Tibial artery (tissue), 4 donors: ENCODE measurements at regions not wholly inside any gene's neighbourhood (a gene's known extent, or its start where the extent isn't known, plus 50 kb on each side); places are given as distances from the start of the nearest gene placed in this dataset.

Source experiments
- DNase-seq, 2 donors: peaks; one replicate each; pipeline ENCODE4 v3.0.0-alpha.2; 2019
- H3K27ac ChIP-seq, 2 donors: fragments of 200-600 bp; sonication (generic) in 1 of 2; 1 replicate in 1 of 2; 2 replicates in 1 of 2; pipeline ENCODE4 v1.5.1; 2018 to 2019; ENCODE audit warnings: mild to moderate bottlenecking in 1 of 2
- H3K27me3 ChIP-seq, 2 donors: fragments of 200-600 bp; sonication (generic) in 1 of 2; one replicate each; pipeline versions ENCODE4 v1.5.1 to v1.6.0; 2016 to 2019
- H3K36me3 ChIP-seq, 3 donors: fragments of 200-600 bp; sonication (generic) in 2 of 3; one replicate each; pipeline ENCODE4 v1.5.1; 2016 to 2019; ENCODE audit warnings: mild to moderate bottlenecking in 2 of 3
- H3K4me1 ChIP-seq, 4 donors: fragments of 200-600 bp; sonication (generic) in 2 of 4; 1 replicate in 3 of 4; 2 replicates in 1 of 4; pipeline ENCODE4 v1.5.1; 2016 to 2019
- H3K4me3 ChIP-seq, 2 donors: fragments of 200-600 bp; sonication (generic) in 1 of 2; 1 replicate in 1 of 2; 2 replicates in 1 of 2; pipeline ENCODE4 v1.5.1; 2018 to 2019; ENCODE audit warnings: mild to moderate bottlenecking in 2 of 2
- H3K9me3 ChIP-seq, 3 donors: fragments of 200-600 bp; sonication (generic) in 1 of 3; one replicate each; pipeline ENCODE4 v1.5.1; 2016 to 2019
- intact Hi-C: fragments of 100-400 bp; cut with DNase I; formaldehyde crosslinking; loops from one replicate; pipeline ENCODE4 v1.15.0; 2023; ENCODE audit warnings: low total_unique reads
- TF ChIP-seq, protein P1 (sequence below), 2 experiments: fragments of 200-600 bp in 1 of 2; fragments of 450-650 bp in 1 of 2; IDR thresholded peaks; one replicate each; pipeline ENCODE4 v1.5.1; 2017 to 2019; ENCODE audit warnings: antibody characterized with exemption in 2 of 2, mild to moderate bottlenecking in 1 of 2, moderate library complexity in 1 of 2

DNA sequence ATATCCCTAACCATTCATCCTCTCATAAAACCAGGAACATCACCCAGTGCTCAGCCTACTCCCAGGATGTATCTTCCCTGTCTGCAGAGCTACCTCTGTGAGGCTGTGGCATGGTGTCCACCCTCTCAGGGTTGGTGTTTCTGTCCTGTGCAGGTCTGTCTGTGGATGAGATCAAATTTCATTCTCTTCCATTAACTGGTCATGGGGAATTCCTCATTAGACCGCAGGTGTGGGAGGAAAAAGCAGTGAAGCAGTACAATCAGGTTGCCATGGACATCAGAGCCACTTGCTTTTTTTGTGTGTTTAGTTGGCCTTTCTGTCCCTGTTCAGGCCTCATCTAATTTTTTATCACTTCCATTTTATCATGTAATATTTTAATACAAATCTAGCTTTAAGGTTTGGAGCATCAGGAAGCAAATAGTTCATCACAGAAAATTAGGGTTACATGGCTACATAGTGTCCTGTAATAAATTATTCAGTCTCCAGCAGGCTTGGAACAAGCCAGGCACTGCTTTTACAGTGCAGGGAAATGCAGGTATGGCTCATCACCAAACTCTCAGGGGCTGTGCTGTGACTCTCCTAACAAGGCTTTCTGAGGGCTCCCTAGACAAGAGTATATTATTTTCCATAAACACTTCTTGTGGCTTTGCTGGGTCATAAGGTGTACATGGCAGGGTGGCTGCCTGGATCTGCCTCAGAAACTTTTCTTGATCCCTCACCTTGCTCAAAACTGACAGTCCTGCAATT lies 594.9 kb upstream of the IGFBP3 start:
- Histone ChIP-seq H3K9me3 (no peaks in the 10 kb centered on the region), H3K27me3 (no peaks in the 10 kb centered on the region), H3K27ac (no peak overlapping the region), H3K4me1 (no peaks in the 10 kb centered on the region), H3K36me3 (no peaks in the 10 kb centered on the region), H3K4me3 (no peak overlapping the region)
- intact Hi-C loops: no loop called here
- TF ChIP-seq, protein P1, sequence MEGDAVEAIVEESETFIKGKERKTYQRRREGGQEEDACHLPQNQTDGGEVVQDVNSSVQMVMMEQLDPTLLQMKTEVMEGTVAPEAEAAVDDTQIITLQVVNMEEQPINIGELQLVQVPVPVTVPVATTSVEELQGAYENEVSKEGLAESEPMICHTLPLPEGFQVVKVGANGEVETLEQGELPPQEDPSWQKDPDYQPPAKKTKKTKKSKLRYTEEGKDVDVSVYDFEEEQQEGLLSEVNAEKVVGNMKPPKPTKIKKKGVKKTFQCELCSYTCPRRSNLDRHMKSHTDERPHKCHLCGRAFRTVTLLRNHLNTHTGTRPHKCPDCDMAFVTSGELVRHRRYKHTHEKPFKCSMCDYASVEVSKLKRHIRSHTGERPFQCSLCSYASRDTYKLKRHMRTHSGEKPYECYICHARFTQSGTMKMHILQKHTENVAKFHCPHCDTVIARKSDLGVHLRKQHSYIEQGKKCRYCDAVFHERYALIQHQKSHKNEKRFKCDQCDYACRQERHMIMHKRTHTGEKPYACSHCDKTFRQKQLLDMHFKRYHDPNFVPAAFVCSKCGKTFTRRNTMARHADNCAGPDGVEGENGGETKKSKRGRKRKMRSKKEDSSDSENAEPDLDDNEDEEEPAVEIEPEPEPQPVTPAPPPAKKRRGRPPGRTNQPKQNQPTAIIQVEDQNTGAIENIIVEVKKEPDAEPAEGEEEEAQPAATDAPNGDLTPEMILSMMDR (IDR thresholded peaks at IDR 0.05): no peak
- no peak for DNase-seq

DNA sequence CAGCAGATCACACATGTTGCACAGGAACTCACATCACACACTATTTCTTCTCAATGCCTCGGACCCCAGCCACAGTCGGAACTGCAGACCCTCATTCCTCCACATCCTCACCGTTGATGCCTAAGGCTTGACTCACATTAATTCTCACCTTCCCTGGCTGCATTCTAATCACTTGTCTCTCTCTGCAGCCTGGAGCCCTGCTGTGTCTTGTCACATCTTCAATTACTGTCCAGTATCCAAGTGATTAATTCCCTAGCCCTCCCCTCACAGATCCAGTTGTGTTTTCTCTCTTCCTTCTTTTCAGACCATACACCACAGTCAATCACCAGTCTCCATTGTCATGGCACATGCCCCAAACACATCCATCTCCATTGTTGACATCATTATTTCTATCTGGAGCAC lies 592.4 kb upstream of the IGFBP3 start:
- no peak for DNase-seq
- Histone ChIP-seq H3K27me3 (no peaks in the 10 kb centered on the region), H3K9me3 (no peaks in the 10 kb centered on the region), H3K4me1 (no peaks in the 10 kb centered on the region), H3K4me3 (no peak overlapping the region), H3K36me3 (no peaks in the 10 kb centered on the region), H3K27ac (no peak overlapping the region)
- intact Hi-C loops: no loop called here
- TF ChIP-seq, protein P1 (IDR thresholded peaks at IDR 0.05): no peak

DNA sequence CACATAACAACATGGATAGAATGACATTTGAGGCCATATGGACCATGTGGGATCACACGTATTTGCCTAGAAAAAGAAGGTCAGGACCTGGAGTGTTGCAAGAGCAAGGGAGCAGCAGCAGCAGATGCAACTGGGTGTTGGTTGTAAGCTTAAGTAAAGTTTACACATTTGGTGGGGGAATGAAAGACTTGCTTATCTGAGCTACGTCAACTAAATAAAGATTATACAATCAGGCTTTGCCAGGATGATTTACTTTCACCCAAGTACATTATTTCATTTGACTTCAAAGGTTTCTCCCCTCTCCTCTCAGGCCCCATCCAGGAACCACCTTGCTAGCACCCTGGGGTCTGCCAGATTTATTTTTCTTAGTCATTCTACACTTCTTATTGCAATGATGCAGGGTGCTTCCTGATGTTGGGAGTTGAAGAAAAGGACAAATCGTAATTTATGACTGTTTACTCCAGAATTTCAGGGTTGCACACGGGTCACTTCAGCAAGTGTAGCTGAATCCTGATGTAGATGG lies 591.9 kb upstream of the IGFBP3 start:
- Histone ChIP-seq H3K9me3 (no peaks in the 10 kb centered on the region), H3K36me3 (no peaks in the 10 kb centered on the region), H3K27me3 (no peaks in the 10 kb centered on the region), H3K4me3 (no peak overlapping the region), H3K27ac (no peak overlapping the region), H3K4me1 (no peaks in the 10 kb centered on the region)
- intact Hi-C loops: no loop called here
- TF ChIP-seq, protein P1 (IDR thresholded peaks at IDR 0.05): no peak
- no peak for DNase-seq

DNA sequence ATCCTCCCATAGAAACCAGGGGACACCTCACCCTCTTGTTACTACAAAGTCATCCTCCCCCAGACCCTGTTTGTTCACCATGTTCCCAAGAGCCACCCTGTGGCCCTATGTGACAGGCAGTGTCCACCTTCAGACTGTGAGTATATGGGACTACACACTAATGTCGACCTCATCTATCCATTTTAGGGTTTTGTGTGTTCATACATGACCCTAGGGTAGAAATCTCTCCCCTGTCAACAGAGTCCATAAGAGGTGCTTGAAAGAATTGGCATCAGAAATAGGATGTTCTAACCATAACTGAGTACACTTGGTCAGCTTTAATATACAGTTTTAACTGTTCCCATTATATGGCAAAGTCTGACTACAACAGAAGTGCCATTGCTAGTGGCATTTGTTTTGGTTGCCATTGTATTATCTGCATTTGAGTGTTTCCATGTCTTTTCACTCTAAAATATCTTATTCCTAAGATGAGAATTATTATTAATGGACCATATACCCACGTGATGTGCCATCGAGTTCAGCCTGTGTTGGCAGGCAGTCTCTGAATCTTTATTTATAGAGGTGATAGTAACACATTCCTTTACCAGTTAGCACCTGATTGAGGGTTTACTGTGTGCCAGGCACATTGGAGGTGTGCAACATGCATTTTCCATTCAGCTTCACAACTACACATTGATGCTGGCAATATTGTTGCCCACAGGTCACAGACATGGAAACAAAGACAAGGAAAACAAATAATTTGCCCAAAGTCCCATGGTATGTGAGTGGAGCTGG lies 590.6 kb upstream of the IGFBP3 start:
- TF ChIP-seq, protein P1 (IDR thresholded peaks at IDR 0.05): no peak
- H3K9me3 ChIP-seq: no peaks in the 10 kb centered on the region
- DNase-seq: no peak
- H3K4me3 ChIP-seq: no peak overlapping the region
- no peak overlapping the region for H3K27ac ChIP-seq
- no peaks in the 10 kb centered on the region for H3K4me1 ChIP-seq
- H3K36me3 ChIP-seq: no peaks in the 10 kb centered on the region
- intact Hi-C loops: no loop called here
- H3K27me3 ChIP-seq: no peaks in the 10 kb centered on the region

DNA sequence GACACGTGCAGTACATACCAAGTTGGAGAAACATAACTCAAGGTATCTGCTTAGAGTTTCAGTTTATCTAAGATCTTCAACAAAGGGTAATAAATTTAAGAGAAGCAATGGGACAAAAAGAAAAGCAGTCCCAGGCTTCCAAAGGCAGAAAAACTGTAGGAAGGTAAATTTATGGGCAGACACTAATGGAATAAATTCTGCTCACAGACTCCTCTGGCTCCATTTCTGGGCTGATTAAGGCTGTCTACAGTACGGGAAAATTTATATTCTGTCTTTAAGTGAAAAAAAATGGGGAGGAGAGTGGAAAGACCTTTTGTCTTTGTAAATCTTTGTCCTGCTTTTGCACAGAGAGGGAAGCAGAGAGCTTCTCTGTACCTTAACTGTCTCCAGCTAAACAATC lies 587.5 kb upstream of the IGFBP3 start:
- peaks cover 0 to 9% (median 0%) of the 10 kb centered on the region in 3 donors for H3K9me3 ChIP-seq
- no peak for DNase-seq
- no peaks in the 10 kb centered on the region for H3K27me3 ChIP-seq
- intact Hi-C loops: no loop called here
- H3K4me3 ChIP-seq: no peak overlapping the region
- TF ChIP-seq, protein P1 (IDR thresholded peaks at IDR 0.05): no peak
- H3K36me3 ChIP-seq: no peaks in the 10 kb centered on the region
- H3K4me1 ChIP-seq: no peaks in the 10 kb centered on the region
- H3K27ac ChIP-seq: no peak overlapping the region
